ENCODE measurements at regions not wholly inside any gene's neighbourhood (a gene's known extent, or its start where the extent isn't known, plus 50 kb on each side); places are given as distances from the start of the nearest gene placed in this dataset.
"Not testable (repeated sequence)": the region's sequence is repeated elsewhere in the genome, so short reads cannot be mapped to it uniquely, and the experiment has no call there.

DNA sequence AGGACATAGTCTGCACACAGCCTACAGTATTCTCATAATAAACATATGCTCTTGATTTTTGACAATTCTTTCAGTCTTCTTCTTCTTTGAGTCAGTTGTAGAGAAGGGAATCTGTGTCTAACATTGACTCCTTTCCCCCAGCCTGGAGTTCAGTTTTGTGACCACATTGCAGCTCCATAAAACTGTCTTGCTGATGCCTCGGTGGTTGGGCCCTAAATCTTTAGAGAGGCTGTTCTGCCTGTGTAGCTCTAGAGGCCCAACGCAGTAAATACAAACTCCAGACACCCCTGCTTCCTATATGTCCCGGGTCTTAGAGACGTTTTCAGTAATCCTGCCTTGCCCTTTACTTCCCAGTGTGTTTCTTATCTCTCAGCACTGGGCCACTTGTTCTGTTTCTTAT lies 639.5 kb upstream of the AADAT start:
- Histone ChIP-seq H3K9me3 (ENCODE audit: control insufficient read depth, insufficient read depth, low read length) (no peaks in the 10 kb centered on the region), H3K27me3 (ENCODE audit: control insufficient read depth, insufficient read depth, low read length) (no peaks in the 10 kb centered on the region), H3K36me3 (ENCODE audit: control insufficient read depth, insufficient read depth, low read length) (no peaks in the 10 kb centered on the region), H3K4me1 (ENCODE audit: control insufficient read depth, insufficient read depth, low read length) (no peaks in the 10 kb centered on the region), H3K4me3 (ENCODE audit: low read depth, low read length) (no peak overlapping the region), H3K9ac (ENCODE audit: low read depth, low read length) (no peak overlapping the region)

DNA sequence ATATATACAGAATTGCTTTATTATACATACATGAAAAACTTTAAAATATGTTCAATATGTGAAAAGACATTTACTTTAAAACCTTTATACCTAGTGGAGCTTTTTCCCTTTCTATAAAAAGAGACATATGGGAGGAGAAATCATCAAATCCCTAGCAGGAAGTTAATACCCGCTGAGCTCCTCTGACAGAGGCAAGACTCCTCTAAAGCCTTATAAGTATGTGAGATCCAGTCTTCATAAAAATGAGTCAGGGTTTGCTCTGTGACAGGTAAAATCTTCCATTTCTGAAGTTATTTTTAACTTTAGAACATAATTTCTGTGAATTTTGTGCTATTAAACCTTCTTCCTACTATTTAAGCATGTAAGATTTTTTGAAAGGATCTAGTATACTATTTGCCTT lies 634.4 kb upstream of the AADAT start:
- H3K9me3 ChIP-seq (ENCODE audit: control insufficient read depth, insufficient read depth, low read length) = no peaks in the 10 kb centered on the region
- H3K36me3 ChIP-seq (ENCODE audit: control insufficient read depth, insufficient read depth, low read length) = no peaks in the 10 kb centered on the region
- H3K4me3 ChIP-seq (ENCODE audit: low read depth, low read length) = no peak overlapping the region
- H3K4me1 ChIP-seq (ENCODE audit: control insufficient read depth, insufficient read depth, low read length) = no peaks in the 10 kb centered on the region
- no peak overlapping the region for H3K9ac ChIP-seq (ENCODE audit: low read depth, low read length)
- H3K27me3 ChIP-seq (ENCODE audit: control insufficient read depth, insufficient read depth, low read length) = no peaks in the 10 kb centered on the region

DNA sequence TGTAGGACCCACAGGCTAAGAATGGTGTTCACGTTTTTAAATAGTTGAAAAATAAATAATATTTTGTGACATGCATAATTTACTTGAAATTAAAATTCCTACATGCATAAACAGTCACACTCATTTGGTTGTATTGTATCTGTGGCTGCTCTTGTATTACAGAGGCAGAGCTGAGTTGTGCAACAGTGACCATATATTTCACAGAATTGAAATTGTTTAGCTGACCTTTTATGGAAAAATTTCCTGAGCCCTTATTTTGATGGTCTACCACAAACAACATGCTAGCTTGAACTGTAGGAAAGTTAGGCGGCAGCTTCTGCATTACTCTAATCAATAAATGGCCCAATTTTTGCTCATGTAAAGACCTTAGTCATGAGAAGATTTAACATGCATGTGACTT lies 633.4 kb upstream of the AADAT start:
- Histone ChIP-seq H3K27me3 (ENCODE audit: control insufficient read depth, insufficient read depth, low read length) (no peaks in the 10 kb centered on the region), H3K9ac (ENCODE audit: low read depth, low read length) (no peak overlapping the region), H3K36me3 (ENCODE audit: control insufficient read depth, insufficient read depth, low read length) (no peaks in the 10 kb centered on the region), H3K9me3 (ENCODE audit: control insufficient read depth, insufficient read depth, low read length) (no peaks in the 10 kb centered on the region), H3K4me3 (ENCODE audit: low read depth, low read length) (no peak overlapping the region), H3K4me1 (ENCODE audit: control insufficient read depth, insufficient read depth, low read length) (no peaks in the 10 kb centered on the region)

DNA sequence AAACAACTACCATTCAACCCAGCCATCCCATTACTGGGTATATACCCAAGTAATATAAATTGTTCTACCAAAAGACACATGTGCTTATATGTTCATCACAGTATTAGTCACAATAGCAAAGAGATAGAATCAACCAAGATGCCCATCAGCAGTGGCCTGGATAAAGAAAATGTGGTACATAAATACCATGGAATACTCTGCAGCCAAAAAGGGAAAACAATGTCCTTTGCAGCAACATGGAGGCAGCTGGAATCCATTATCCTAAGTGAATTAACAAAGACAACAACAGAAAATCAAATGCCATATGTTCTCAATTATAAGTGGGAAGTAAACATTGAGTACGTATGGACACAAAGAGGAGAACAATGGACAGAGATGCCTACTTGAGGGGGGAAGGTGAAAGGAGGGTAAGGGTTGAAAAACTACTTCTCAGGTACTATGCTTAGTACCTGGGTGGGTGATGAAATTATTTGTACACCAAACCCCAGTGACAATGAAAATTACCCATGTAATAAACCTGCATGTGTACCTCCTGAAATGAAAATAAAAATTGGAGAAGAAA lies 632.1 kb upstream of the AADAT start:
- Histone ChIP-seq H3K27me3 (ENCODE audit: control insufficient read depth, insufficient read depth, low read length) (no peaks in the 10 kb centered on the region), H3K9me3 (ENCODE audit: control insufficient read depth, insufficient read depth, low read length) (no peaks in the 10 kb centered on the region), H3K9ac (ENCODE audit: low read depth, low read length) (no peak overlapping the region), H3K36me3 (ENCODE audit: control insufficient read depth, insufficient read depth, low read length) (no peaks in the 10 kb centered on the region), H3K4me1 (ENCODE audit: control insufficient read depth, insufficient read depth, low read length) (no peaks in the 10 kb centered on the region), H3K4me3 (ENCODE audit: low read depth, low read length) (no peak overlapping the region)

DNA sequence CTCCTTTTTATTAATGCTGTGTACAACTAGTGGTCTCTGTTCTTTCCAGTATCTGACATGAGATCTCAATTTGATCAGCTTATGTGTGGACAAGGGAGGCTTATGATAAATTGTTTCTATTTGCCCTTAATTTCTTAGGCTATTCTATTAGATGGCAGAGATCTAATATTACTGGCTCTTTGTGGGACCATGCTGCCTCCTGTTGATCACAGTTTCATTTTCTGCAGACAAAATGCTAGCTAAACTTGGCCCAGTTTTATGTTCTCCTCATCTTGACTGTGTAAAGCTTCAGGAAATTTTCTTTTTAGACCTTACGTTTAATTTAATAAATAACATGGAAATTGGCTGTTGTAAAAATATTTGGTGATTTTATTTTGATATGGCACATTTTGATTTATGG lies 627.1 kb upstream of the AADAT start:
- Histone ChIP-seq H3K4me3 (ENCODE audit: low read depth, low read length) (no peak overlapping the region), H3K27me3 (ENCODE audit: control insufficient read depth, insufficient read depth, low read length) (no peaks in the 10 kb centered on the region), H3K9ac (ENCODE audit: low read depth, low read length) (no peak overlapping the region), H3K9me3 (ENCODE audit: control insufficient read depth, insufficient read depth, low read length) (no peaks in the 10 kb centered on the region), H3K4me1 (ENCODE audit: control insufficient read depth, insufficient read depth, low read length) (no peaks in the 10 kb centered on the region), H3K36me3 (ENCODE audit: control insufficient read depth, insufficient read depth, low read length) (no peaks in the 10 kb centered on the region)

DNA sequence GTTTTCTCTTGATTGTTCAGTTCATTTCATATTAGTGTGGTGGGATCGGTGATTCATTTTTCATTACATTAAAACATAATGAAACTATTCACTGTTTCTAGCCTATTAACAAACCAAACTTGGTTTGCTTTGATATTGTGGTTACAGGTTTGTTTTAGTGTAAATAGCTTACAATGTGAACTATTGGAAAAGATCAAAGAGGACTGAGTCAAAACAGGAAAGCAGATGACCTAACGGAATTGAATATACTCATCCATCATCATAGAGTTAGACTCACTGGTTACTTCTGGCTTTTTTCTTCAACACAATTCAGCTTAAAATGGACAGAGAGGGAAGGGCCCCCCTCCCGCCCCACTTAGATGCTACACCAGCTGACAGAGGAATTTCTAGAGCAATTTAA lies 616.2 kb upstream of the AADAT start:
- H3K9ac ChIP-seq (ENCODE audit: low read depth, low read length) = no peak overlapping the region
- H3K4me1 ChIP-seq (ENCODE audit: control insufficient read depth, insufficient read depth, low read length) = no peaks in the 10 kb centered on the region
- H3K4me3 ChIP-seq (ENCODE audit: low read depth, low read length) = no peak overlapping the region
- no peaks in the 10 kb centered on the region for H3K36me3 ChIP-seq (ENCODE audit: control insufficient read depth, insufficient read depth, low read length)
- no peaks in the 10 kb centered on the region for H3K27me3 ChIP-seq (ENCODE audit: control insufficient read depth, insufficient read depth, low read length)
- no peaks in the 10 kb centered on the region for H3K9me3 ChIP-seq (ENCODE audit: control insufficient read depth, insufficient read depth, low read length)

DNA sequence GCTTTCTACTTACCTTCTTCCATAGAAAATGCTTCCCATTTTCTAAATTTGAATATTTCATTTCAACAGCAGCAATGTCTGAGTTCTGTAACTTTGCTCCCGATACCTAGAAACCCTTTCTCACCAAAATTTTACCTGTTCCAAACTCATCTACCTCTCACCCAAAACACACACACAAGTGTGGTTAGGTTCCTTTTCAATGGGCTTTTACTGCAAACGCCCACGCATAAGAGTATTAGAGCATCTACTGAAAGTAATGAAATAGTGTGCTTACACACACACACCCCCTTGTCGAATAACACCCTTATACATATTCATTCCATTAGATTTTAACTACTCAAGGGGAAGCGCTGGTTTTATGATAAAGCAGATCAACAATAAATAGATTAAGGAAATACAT lies 610.3 kb upstream of the AADAT start:
- Histone ChIP-seq H3K4me3 (ENCODE audit: low read depth, low read length) (no peak overlapping the region), H3K9ac (ENCODE audit: low read depth, low read length) (no peak overlapping the region), H3K36me3 (ENCODE audit: control insufficient read depth, insufficient read depth, low read length) (no peaks in the 10 kb centered on the region), H3K4me1 (ENCODE audit: control insufficient read depth, insufficient read depth, low read length) (no peaks in the 10 kb centered on the region), H3K9me3 (ENCODE audit: control insufficient read depth, insufficient read depth, low read length) (no peaks in the 10 kb centered on the region), H3K27me3 (ENCODE audit: control insufficient read depth, insufficient read depth, low read length) (no peaks in the 10 kb centered on the region)

DNA sequence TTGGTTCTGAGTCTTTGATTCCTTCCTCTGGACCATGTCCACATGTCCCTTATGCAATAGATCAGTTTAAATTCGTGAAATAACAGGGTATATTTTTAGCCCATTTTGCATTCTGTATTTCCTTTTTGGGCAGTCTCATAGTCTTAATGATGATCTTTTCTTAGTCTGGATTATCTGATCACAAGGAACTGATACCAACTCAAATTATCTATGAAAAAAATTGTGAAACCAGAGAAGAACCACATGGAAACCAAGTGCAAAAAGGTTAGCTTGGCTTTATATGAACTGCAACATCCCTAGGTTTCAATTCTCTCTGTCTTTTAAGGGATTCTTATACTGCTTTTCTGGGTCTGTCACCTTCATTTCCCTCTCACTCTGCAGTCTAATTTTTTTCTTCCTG lies 608.6 kb upstream of the AADAT start:
- no peak overlapping the region for H3K4me3 ChIP-seq (ENCODE audit: low read depth, low read length)
- H3K9ac ChIP-seq (ENCODE audit: low read depth, low read length) = no peak overlapping the region
- H3K9me3 ChIP-seq (ENCODE audit: control insufficient read depth, insufficient read depth, low read length) = no peaks in the 10 kb centered on the region
- no peaks in the 10 kb centered on the region for H3K36me3 ChIP-seq (ENCODE audit: control insufficient read depth, insufficient read depth, low read length)
- H3K4me1 ChIP-seq (ENCODE audit: control insufficient read depth, insufficient read depth, low read length) = no peaks in the 10 kb centered on the region
- H3K27me3 ChIP-seq (ENCODE audit: control insufficient read depth, insufficient read depth, low read length) = no peaks in the 10 kb centered on the region

DNA sequence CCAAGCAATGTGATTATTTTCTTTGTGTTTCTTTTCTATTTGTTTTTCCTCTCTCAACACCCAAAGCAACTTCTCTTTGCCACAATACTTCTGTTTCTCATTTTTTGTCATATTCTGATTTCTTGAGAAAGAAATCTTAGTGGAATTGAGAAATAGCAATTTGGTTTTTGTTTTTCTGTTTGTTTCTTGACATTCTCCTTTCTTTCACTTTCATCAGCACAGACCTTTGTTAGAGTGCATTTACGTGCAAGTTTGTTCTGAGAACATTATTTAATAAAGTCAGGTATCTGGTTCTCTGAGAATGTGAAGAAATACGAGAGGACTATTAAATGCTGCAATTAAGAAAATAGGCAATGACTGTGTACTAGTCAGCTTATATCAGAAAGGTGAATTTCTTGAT lies 608.1 kb upstream of the AADAT start:
- Histone ChIP-seq H3K4me1 (ENCODE audit: control insufficient read depth, insufficient read depth, low read length) (no peaks in the 10 kb centered on the region), H3K9me3 (ENCODE audit: control insufficient read depth, insufficient read depth, low read length) (no peaks in the 10 kb centered on the region), H3K27me3 (ENCODE audit: control insufficient read depth, insufficient read depth, low read length) (no peaks in the 10 kb centered on the region), H3K36me3 (ENCODE audit: control insufficient read depth, insufficient read depth, low read length) (no peaks in the 10 kb centered on the region), H3K4me3 (ENCODE audit: low read depth, low read length) (no peak overlapping the region), H3K9ac (ENCODE audit: low read depth, low read length) (no peak overlapping the region)

DNA sequence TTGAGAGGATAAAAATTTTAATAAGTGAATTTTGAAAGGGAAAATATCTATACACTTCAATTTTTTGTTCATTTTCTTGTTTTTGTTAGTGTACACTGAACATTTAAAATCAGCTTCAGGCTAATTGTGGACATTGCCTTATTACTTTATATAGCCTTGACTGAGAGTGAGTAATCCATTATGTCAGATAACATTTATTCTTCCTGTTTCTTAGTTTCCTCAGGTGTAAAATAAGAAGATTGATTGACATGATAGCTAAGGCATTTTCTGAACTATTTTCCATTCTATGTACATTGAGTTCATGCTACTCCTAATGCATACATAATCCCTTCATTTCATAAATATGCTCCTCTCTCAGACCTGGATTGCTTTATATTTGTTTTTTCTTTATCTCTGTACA lies 607.3 kb upstream of the AADAT start:
- no peaks in the 10 kb centered on the region for H3K9me3 ChIP-seq (ENCODE audit: control insufficient read depth, insufficient read depth, low read length)
- H3K27me3 ChIP-seq (ENCODE audit: control insufficient read depth, insufficient read depth, low read length) = no peaks in the 10 kb centered on the region
- no peaks in the 10 kb centered on the region for H3K36me3 ChIP-seq (ENCODE audit: control insufficient read depth, insufficient read depth, low read length)
- H3K4me1 ChIP-seq (ENCODE audit: control insufficient read depth, insufficient read depth, low read length) = no peaks in the 10 kb centered on the region
- H3K4me3 ChIP-seq (ENCODE audit: low read depth, low read length) = no peak overlapping the region
- no peak overlapping the region for H3K9ac ChIP-seq (ENCODE audit: low read depth, low read length)

DNA sequence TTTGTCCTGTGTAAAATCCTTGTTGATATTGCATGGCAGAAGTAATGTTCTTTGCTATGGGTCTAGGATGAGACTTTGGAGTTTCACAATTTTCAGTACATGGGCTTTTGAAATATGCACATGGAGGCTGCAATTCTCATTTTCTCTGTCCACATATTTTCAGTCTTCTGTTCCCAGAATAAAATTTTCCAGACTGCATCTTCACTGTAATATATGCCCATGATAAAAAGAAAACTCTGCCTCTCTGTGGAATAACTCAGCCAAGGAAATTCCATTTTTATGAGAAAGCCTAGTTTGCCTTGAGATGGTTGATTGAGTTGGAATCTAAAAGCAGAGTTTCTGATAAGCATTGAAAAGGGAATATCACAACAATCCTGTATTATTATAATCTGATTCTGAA lies 601.4 kb upstream of the AADAT start:
- no peak overlapping the region for H3K4me3 ChIP-seq (ENCODE audit: low read depth, low read length)
- H3K9me3 ChIP-seq (ENCODE audit: control insufficient read depth, insufficient read depth, low read length) = no peaks in the 10 kb centered on the region
- H3K36me3 ChIP-seq (ENCODE audit: control insufficient read depth, insufficient read depth, low read length) = no peaks in the 10 kb centered on the region
- H3K9ac ChIP-seq (ENCODE audit: low read depth, low read length) = no peak overlapping the region
- no peaks in the 10 kb centered on the region for H3K27me3 ChIP-seq (ENCODE audit: control insufficient read depth, insufficient read depth, low read length)
- no peaks in the 10 kb centered on the region for H3K4me1 ChIP-seq (ENCODE audit: control insufficient read depth, insufficient read depth, low read length)

DNA sequence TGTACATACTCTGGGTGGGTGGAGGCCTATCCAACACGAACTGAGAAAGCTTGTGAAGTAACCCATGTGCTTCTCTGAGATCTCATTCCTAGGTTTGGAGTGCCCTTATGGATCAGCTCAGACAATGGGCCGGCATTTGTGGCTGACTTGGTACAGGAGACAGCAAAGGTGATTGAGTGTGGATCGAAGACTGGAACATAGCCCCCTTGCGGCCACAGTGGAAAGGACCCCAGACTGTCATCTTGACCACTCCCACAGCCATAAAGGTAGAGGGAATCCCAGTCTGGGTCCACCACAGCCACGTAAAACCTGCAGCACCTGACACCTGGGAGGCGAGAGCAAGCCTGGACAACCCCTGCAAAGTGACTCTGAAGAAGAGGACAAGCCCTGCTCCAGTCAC lies 598.0 kb upstream of the AADAT start:
- Histone ChIP-seq H3K9ac (ENCODE audit: low read depth, low read length) (no peak overlapping the region), H3K4me1 (ENCODE audit: control insufficient read depth, insufficient read depth, low read length) (peaks cover 10% of the 10 kb centered on the region), H3K27me3 (ENCODE audit: control insufficient read depth, insufficient read depth, low read length) (no peaks in the 10 kb centered on the region), H3K4me3 (ENCODE audit: low read depth, low read length) (no peak overlapping the region), H3K36me3 (ENCODE audit: control insufficient read depth, insufficient read depth, low read length) (no peaks in the 10 kb centered on the region), H3K9me3 (ENCODE audit: control insufficient read depth, insufficient read depth, low read length) (no peaks in the 10 kb centered on the region)

DNA sequence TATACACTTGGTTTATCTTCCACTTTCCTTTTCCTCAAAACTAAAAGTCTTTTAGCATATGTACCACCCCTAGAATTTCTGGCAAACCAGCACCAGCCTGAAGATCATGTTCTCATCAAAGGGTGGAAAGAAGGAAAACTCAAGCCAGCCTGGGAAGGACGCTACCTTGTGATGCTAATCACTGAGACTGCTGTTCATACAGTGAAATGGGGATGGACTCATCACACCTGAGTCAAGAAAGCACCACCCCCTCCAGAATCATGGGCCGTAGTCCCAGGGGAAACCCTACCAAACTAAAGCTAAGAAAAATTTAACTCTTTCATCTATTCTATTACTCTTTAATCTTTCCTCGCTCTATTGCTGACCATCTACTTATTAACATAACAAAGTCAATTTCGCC lies 595.9 kb upstream of the AADAT start:
- not testable (repeated sequence) for H3K36me3 ChIP-seq (ENCODE audit: control insufficient read depth, insufficient read depth, low read length); H3K4me3 ChIP-seq (ENCODE audit: low read depth, low read length); H3K27me3 ChIP-seq (ENCODE audit: control insufficient read depth, insufficient read depth, low read length); H3K9ac ChIP-seq (ENCODE audit: low read depth, low read length); H3K9me3 ChIP-seq (ENCODE audit: control insufficient read depth, insufficient read depth, low read length)
- H3K4me1 ChIP-seq (ENCODE audit: control insufficient read depth, insufficient read depth, low read length) = peaks cover 16% of the 10 kb centered on the region
